Natural killer cell (primary cell): ENCODE measurements at regions not wholly inside any gene's neighbourhood (a gene's known extent, or its start where the extent isn't known, plus 50 kb on each side); places are given as distances from the start of the nearest gene placed in this dataset.

ENCODE experiments used
- ATAC-seq, 3 donors: fragments of 150-1000 bp in 2 of 3; fragments of 200-7000 bp in 1 of 3; cut with Tn5 transposase; 1 replicate in 1 of 3; 2 replicates in 2 of 3; pipeline ENCODE4 v1.10.0; 2021; ENCODE audit warnings: mild to moderate bottlenecking in 2 of 3, moderate library complexity in 2 of 3
- DNase-seq, 2 donors: peaks; one replicate each; pipeline versions ENCODE4 v3.0.0 to v3.0.0-alpha.2; 2013 to 2021; ENCODE audit warnings: mixed read lengths in 1 of 2
- H3K27ac ChIP-seq: one replicate; pipeline ENCODE4 v1.5.1; 2013; ENCODE audit warnings: mild to moderate bottlenecking, low read length
- H3K27me3 ChIP-seq: one replicate; pipeline ENCODE4 v1.6.1; 2013; ENCODE audit warnings: low read length; ENCODE audit not compliant: control insufficient read depth, insufficient read depth
- H3K36me3 ChIP-seq: one replicate; pipeline ENCODE4 v1.6.1; 2013; ENCODE audit warnings: low read length; ENCODE audit not compliant: control insufficient read depth, insufficient read depth
- H3K4me1 ChIP-seq: one replicate; pipeline ENCODE4 v1.6.1; 2013; ENCODE audit warnings: low read length; ENCODE audit not compliant: control insufficient read depth, insufficient read depth
- H3K4me3 ChIP-seq: one replicate; pipeline ENCODE4 v1.5.1; 2013; ENCODE audit warnings: low read length
- H3K9me3 ChIP-seq: one replicate; pipeline ENCODE4 v1.6.1; 2013; ENCODE audit warnings: low read length; ENCODE audit not compliant: control insufficient read depth, insufficient read depth
- H3K27ac Mint-ChIP-seq, 2 donors: one replicate each; pipeline ENCODE4 v1.8.0; 2022; ENCODE audit warnings: mild to moderate bottlenecking in 2 of 2, mixed read lengths in 2 of 2, moderate library complexity in 1 of 2
- H3K27me3 Mint-ChIP-seq, 2 donors: one replicate each; pipeline ENCODE4 v1.8.0; 2022; ENCODE audit warnings: low read depth in 2 of 2, mixed read lengths in 2 of 2
- H3K36me3 Mint-ChIP-seq: one replicate; pipeline ENCODE4 v1.8.0; 2022; ENCODE audit warnings: mixed read lengths
- H3K4me1 Mint-ChIP-seq, 2 donors: one replicate each; pipeline ENCODE4 v1.8.0; 2022; ENCODE audit warnings: mixed read lengths in 2 of 2
- H3K4me3 Mint-ChIP-seq: one replicate; pipeline ENCODE4 v1.8.0; 2022; ENCODE audit warnings: mild to moderate bottlenecking, moderate library complexity, mixed read lengths
- H3K9me3 Mint-ChIP-seq, 2 donors: one replicate each; pipeline ENCODE4 v1.8.0; 2022; ENCODE audit warnings: mixed read lengths in 2 of 2
- WGBS: methylation state at CpG from one replicate; pipeline ENCODE4 v1.1.7; 2013; ENCODE audit warnings: missing lambda C conversion rate; ENCODE audit not compliant: insufficient coverage; 5-methylcytosine and 5-hydroxymethylcytosine counted together
- intact Hi-C: fragments of 100-400 bp; cut with micrococcal nuclease; formaldehyde crosslinking; loops from one replicate; pipeline ENCODE4 v1.14.2; 2022
- TF ChIP-seq, protein P1 (sequence below): fragments of 200-600 bp; IDR thresholded peaks from one replicate; pipeline ENCODE4 v1.8.0; 2022; ENCODE audit warnings: antibody characterized with exemption

DNA sequence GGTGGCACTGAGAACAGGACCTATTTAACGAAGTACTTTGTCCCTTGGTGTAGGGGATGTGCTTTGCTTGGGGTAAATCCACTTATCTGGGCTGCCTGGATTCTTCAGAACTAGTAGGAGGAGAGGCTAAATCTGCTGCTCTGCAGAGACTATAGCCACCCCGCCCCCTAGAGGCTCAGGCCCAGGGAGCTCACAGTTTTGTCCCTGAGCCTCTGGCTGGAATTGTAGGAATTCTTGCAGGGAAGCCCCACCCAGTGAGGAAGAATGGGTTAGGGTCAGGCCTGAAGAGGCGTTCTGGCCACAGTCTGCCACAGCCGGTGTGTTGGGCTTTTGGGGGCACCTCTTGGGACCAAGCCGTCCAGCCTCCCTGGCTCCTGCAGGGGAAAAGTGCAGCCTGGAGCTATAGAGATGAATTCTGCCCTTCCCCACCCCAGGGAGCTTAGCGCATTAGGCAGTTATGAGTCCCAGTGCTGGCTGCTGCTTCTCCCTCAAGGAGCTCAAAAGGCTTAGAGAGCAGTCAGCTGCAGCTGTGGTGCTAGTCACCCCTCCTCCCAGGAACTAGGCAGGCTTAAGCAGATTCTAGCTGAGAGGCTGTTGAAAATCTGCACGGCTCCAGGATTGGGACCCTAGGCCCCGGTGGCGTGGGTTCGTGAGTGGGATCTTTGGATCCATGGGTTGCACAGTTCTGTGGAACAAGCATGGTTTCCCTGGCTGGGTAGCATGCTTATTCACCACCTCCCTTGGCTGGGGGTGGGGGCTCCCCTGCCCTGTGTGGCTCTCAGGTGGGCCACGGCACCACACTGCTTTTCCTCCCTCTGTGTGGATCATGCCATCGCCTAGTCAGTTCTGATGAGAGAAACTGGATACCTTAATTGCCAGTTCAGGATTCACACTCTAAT is 237.4 kb upstream of the TOM1L1 start:
- no peak overlapping the region for H3K27ac Mint-ChIP-seq
- no peaks in the 10 kb centered on the region for H3K36me3 Mint-ChIP-seq
- ATAC-seq (no peak), DNase-seq (no peak)
- WGBS, result 91% methylated on average over 12 of the region's 12 CpGs
- peaks cover 16 to 26% of the 10 kb centered on the region in 2 donors for H3K9me3 Mint-ChIP-seq
- Histone ChIP-seq H3K9me3 (peaks cover 10% of the 10 kb centered on the region), H3K4me3 (no peak overlapping the region), H3K4me1 (no peaks in the 10 kb centered on the region), H3K36me3 (no peaks in the 10 kb centered on the region), H3K27ac (no peak overlapping the region), H3K27me3 (no peaks in the 10 kb centered on the region)
- no peaks in the 10 kb centered on the region for H3K4me1 Mint-ChIP-seq
- TF ChIP-seq, protein P1, sequence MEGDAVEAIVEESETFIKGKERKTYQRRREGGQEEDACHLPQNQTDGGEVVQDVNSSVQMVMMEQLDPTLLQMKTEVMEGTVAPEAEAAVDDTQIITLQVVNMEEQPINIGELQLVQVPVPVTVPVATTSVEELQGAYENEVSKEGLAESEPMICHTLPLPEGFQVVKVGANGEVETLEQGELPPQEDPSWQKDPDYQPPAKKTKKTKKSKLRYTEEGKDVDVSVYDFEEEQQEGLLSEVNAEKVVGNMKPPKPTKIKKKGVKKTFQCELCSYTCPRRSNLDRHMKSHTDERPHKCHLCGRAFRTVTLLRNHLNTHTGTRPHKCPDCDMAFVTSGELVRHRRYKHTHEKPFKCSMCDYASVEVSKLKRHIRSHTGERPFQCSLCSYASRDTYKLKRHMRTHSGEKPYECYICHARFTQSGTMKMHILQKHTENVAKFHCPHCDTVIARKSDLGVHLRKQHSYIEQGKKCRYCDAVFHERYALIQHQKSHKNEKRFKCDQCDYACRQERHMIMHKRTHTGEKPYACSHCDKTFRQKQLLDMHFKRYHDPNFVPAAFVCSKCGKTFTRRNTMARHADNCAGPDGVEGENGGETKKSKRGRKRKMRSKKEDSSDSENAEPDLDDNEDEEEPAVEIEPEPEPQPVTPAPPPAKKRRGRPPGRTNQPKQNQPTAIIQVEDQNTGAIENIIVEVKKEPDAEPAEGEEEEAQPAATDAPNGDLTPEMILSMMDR, result no peak
- H3K27me3 Mint-ChIP-seq, result no peaks in the 10 kb centered on the region
- H3K4me3 Mint-ChIP-seq, result no peak overlapping the region
- intact Hi-C loops, result no loop called here

DNA sequence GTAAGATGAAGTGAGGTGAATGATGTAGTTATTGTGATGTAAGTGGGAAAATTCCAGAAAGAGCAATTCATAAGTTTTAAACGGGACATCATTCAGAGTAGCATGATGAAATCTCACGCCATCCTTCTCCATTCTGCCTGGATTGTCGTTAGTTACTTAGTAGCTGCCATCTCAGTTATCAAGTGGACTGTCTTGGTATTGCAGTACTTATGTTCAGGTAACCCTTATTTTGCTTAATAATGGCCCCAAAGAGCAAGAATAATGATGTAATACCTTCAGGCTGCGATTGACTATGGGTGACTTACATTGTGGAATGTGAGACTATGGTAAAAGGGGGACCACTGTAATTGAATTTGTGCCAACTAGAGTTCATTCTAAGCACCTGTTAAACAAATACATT is 234.1 kb upstream of the TOM1L1 start:
- TF ChIP-seq, protein P1, result no peak
- Mint-ChIP-seq H3K4me1 (no peaks in the 10 kb centered on the region), H3K27me3 (no peaks in the 10 kb centered on the region), H3K27ac (no peak overlapping the region), H3K36me3 (no peaks in the 10 kb centered on the region), H3K9me3 (peaks cover 10 to 21% of the 10 kb centered on the region in 2 donors), H3K4me3 (no peak overlapping the region)
- Histone ChIP-seq H3K4me1 (no peaks in the 10 kb centered on the region), H3K27me3 (no peaks in the 10 kb centered on the region), H3K36me3 (no peaks in the 10 kb centered on the region), H3K9me3 (peaks cover 10% of the 10 kb centered on the region), H3K4me3 (no peak overlapping the region), H3K27ac (no peak overlapping the region)
- DNase-seq, result no peak
- 84% methylated on average over 4 of the region's 4 CpGs for WGBS
- intact Hi-C loops, result no loop called here
- no peak for ATAC-seq

DNA sequence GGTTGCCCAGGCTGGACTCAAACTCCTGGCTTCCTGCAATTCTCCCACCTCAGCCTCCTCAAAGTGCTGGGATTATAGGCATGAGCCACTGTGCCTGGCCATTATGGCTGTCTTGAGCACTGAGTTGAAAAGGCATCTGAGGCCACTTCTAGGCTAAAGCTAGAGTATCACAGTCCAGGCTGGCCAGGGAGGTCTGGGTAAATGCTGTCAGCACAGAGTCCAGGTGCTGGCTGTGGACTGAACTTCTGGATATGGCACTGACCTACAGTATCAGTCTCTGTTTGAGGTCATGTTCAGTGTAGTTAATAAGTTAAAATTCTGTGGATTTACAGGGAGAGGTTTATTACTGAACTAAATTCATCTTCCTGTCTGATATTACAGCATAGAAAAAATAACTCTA is 222.5 kb upstream of the TOM1L1 start:
- TF ChIP-seq, protein P1, result no peak
- Histone ChIP-seq H3K27me3 (no peaks in the 10 kb centered on the region), H3K27ac (no peak overlapping the region), H3K4me1 (no peaks in the 10 kb centered on the region), H3K4me3 (no peak overlapping the region), H3K36me3 (no peaks in the 10 kb centered on the region), H3K9me3 (no peaks in the 10 kb centered on the region)
- no peak overlapping the region for H3K4me3 Mint-ChIP-seq
- no peaks in the 10 kb centered on the region for H3K36me3 Mint-ChIP-seq
- H3K27ac Mint-ChIP-seq, result no peak overlapping the region
- no peaks in the 10 kb centered on the region for H3K4me1 Mint-ChIP-seq
- no peaks in the 10 kb centered on the region for H3K27me3 Mint-ChIP-seq
- DNase-seq (no peak), ATAC-seq (no peak)
- peaks cover 9% of the 10 kb centered on the region in 2 donors for H3K9me3 Mint-ChIP-seq
- intact Hi-C loops, result no loop called here

DNA sequence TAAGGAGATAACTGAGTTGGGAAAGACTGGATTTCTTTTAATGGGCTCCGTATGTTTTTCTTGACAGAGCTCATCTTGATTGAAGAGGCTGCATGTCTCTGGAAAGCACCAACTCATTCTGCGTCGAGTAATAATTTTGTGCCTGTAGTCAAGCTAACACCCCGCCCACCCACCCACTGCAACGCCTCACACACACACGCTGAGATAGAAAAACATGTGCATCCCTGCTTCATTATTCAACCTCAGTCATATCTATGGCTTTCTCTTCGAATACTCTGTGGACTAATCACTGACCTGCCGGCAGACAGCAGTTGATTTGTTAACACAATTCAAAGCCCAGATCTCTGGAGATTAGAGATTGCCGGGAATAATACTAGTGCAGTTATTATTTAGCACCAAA is 220.2 kb upstream of the TOM1L1 start:
- H3K36me3 ChIP-seq, result no peaks in the 10 kb centered on the region
- no peaks in the 10 kb centered on the region for H3K27me3 Mint-ChIP-seq
- 91% methylated on average over 7 of the region's 9 CpGs for WGBS
- no peak overlapping the region for H3K27ac ChIP-seq
- no peak overlapping the region for H3K4me3 Mint-ChIP-seq
- ATAC-seq (no peak), DNase-seq (no peak)
- TF ChIP-seq, protein P1, result no peak
- H3K4me1 Mint-ChIP-seq, result no peaks in the 10 kb centered on the region
- no peaks in the 10 kb centered on the region for H3K27me3 ChIP-seq
- intact Hi-C loops, result no loop called here
- no peak overlapping the region for H3K4me3 ChIP-seq
- H3K9me3 Mint-ChIP-seq, result peaks cover 6% of the 10 kb centered on the region in 2 donors
- no peak overlapping the region for H3K27ac Mint-ChIP-seq
- no peaks in the 10 kb centered on the region for H3K36me3 Mint-ChIP-seq
- H3K9me3 ChIP-seq, result no peaks in the 10 kb centered on the region
- no peaks in the 10 kb centered on the region for H3K4me1 ChIP-seq
